ENCODE measurements at regions not wholly inside any gene's neighbourhood (a gene's known extent, or its start where the extent isn't known, plus 50 kb on each side); places are given as distances from the start of the nearest gene placed in this dataset.

GRCh38 chr14:95415993-95416392 lies 96.3 kb upstream of the CLMN start:
- H3K9me3 ChIP-seq (ENCODE audit: control insufficient read depth in 4 of 4, low read length in 3 of 4), result no peaks in the 10 kb centered on the region
- no peaks in the 10 kb centered on the region for H3K27me3 ChIP-seq (ENCODE audit: control insufficient read depth in 4 of 4, insufficient read depth in 4 of 4, low read length in 3 of 4)
- DNase-seq (ENCODE audit: low spot score), result no peak
- no peak overlapping the region for H3K9ac ChIP-seq (ENCODE audit: low read depth in 1 of 2, low read length in 2 of 2)
- H3K4me3 ChIP-seq (ENCODE audit: low read depth in 1 of 3, low read length in 3 of 3), result no peak overlapping the region
- peaks cover 0 to 28% (median 12%) of the 10 kb centered on the region in 4 donors for H3K36me3 ChIP-seq (ENCODE audit: control insufficient read depth in 4 of 4, insufficient read depth in 3 of 4, low read depth in 1 of 4, low read length in 3 of 4)
- TF ChIP-seq HNF4G (IDR thresholded peaks at IDR 0.05) (no peak), HNF4A (conservative IDR thresholded peaks at IDR 0.05) (no peak), YY1 (IDR thresholded peaks at IDR 0.05) (no peak), GABPA (IDR thresholded peaks at IDR 0.05 in 1 of 2, conservative IDR thresholded peaks at IDR 0.05 in 1 of 2) (no peak), RXRA (IDR thresholded peaks at IDR 0.05) (no peak), NR2F2 (IDR thresholded peaks at IDR 0.05) (no peak)
- WGBS, result 96% methylated on average over 8 of the region's 8 CpGs
- no peaks in the 10 kb centered on the region for H3K4me1 ChIP-seq (ENCODE audit: control insufficient read depth in 4 of 4, insufficient read depth in 4 of 4, low read length in 3 of 4)
- no peak overlapping the region for H3K27ac ChIP-seq (ENCODE audit: low read depth in 1 of 2, low read length in 2 of 2)

- H3K27ac ChIP-seq (ENCODE audit: low read depth in 1 of 2, low read length in 2 of 2), result no peak overlapping the region
- WGBS, result 87% methylated on average over 11 of the region's 11 CpGs
- TF ChIP-seq CTCF (IDR thresholded peaks at IDR 0.05; ENCODE audit: low read depth, low read length, missing input control) (no peak), FOXA2 (IDR thresholded peaks at IDR 0.05) (no peak), NR2F2 (IDR thresholded peaks at IDR 0.05) (no peak), MAX (IDR thresholded peaks at IDR 0.05) (no peak), HNF4A (conservative IDR thresholded peaks at IDR 0.05) (no peak), RAD21 (IDR thresholded peaks at IDR 0.05) (no peak), EGR1 (IDR thresholded peaks at IDR 0.05; ENCODE audit: low read depth in 2 of 2) (no peak), HNF4G (IDR thresholded peaks at IDR 0.05) (no peak), GABPA (IDR thresholded peaks at IDR 0.05 in 1 of 2, conservative IDR thresholded peaks at IDR 0.05 in 1 of 2) (no peak), SP1 (IDR thresholded peaks at IDR 0.05) (no peak)
- DNase-seq (ENCODE audit: low spot score), result no peak
- H3K27me3 ChIP-seq (ENCODE audit: control insufficient read depth in 4 of 4, insufficient read depth in 4 of 4, low read length in 3 of 4), result no peaks in the 10 kb centered on the region
- H3K4me1 ChIP-seq (ENCODE audit: control insufficient read depth in 4 of 4, insufficient read depth in 4 of 4, low read length in 3 of 4), result no peaks in the 10 kb centered on the region
- peaks cover 0 to 19% (median 10%) of the 10 kb centered on the region in 4 donors for H3K36me3 ChIP-seq (ENCODE audit: control insufficient read depth in 4 of 4, insufficient read depth in 3 of 4, low read depth in 1 of 4, low read length in 3 of 4)
- H3K4me3 ChIP-seq (ENCODE audit: low read depth in 1 of 3, low read length in 3 of 3), result no peak overlapping the region
- H3K9ac ChIP-seq (ENCODE audit: low read depth in 1 of 2, low read length in 2 of 2), result no peak overlapping the region
- no peaks in the 10 kb centered on the region for H3K9me3 ChIP-seq (ENCODE audit: control insufficient read depth in 4 of 4, low read length in 3 of 4)
Observed at GRCh38 chr14:95413289-95414215, 93.8 kb upstream of the CLMN start.

GRCh38 chr14:95410838-95411237 lies 91.1 kb upstream of the CLMN start:
- Histone ChIP-seq H3K9me3 (ENCODE audit: control insufficient read depth in 4 of 4, low read length in 3 of 4) (no peaks in the 10 kb centered on the region), H3K27me3 (ENCODE audit: control insufficient read depth in 4 of 4, insufficient read depth in 4 of 4, low read length in 3 of 4) (no peaks in the 10 kb centered on the region), H3K4me3 (ENCODE audit: low read depth in 1 of 3, low read length in 3 of 3) (no peak overlapping the region), H3K36me3 (ENCODE audit: control insufficient read depth in 4 of 4, insufficient read depth in 3 of 4, low read depth in 1 of 4, low read length in 3 of 4) (no peaks in the 10 kb centered on the region), H3K27ac (ENCODE audit: low read depth in 1 of 2, low read length in 2 of 2) (no peak overlapping the region), H3K4me1 (ENCODE audit: control insufficient read depth in 4 of 4, insufficient read depth in 4 of 4, low read length in 3 of 4) (no peaks in the 10 kb centered on the region), H3K9ac (ENCODE audit: low read depth in 1 of 2, low read length in 2 of 2) (no peak overlapping the region)
- WGBS, result 72% methylated on average over 2 of the region's 2 CpGs
- TF ChIP-seq REST (IDR thresholded peaks at IDR 0.05) (no peak), FOXA2 (IDR thresholded peaks at IDR 0.05) (no peak), FOXA1 (IDR thresholded peaks at IDR 0.05) (no peak), ZBTB33 (IDR thresholded peaks at IDR 0.05) (no peak), GABPA (IDR thresholded peaks at IDR 0.05 in 1 of 2, conservative IDR thresholded peaks at IDR 0.05 in 1 of 2) (no peak), RAD21 (IDR thresholded peaks at IDR 0.05) (no peak), EGR1 (IDR thresholded peaks at IDR 0.05; ENCODE audit: low read depth in 2 of 2) (no peak), YY1 (IDR thresholded peaks at IDR 0.05) (no peak)
- DNase-seq (ENCODE audit: low spot score), result no peak

All from liver (tissue), 8 donors.